Pancreas (tissue), 10 donors: ENCODE measurements at regions not wholly inside any gene's neighbourhood (a gene's known extent, or its start where the extent isn't known, plus 50 kb on each side); places are given as distances from the start of the nearest gene placed in this dataset.

ENCODE experiments used
- ATAC-seq, 4 donors: fragments of 200-7000 bp; cut with Tn5 transposase; one replicate each; pipeline versions ENCODE4 v1.8.0 to v1.9.1; 2020; ENCODE audit warnings: mild to moderate bottlenecking in 4 of 4, moderate library complexity in 4 of 4
- DNase-seq, 6 donors: peaks; one replicate each; pipeline ENCODE4 v3.0.0-alpha.2; 2020
- FAIRE-seq: peaks from 2 replicates; lab custom pipeline; 2012; peaks lifted over from hg19 to GRCh38; lab: Jason Lieb, UNC
- H3K27ac ChIP-seq, 4 donors: fragments of 200-600 bp; sonication (generic); 1 replicate in 3 of 4; 2 replicates in 1 of 4; pipeline versions ENCODE4 v1.5.0 to v1.8.0; 2020
- H3K27me3 ChIP-seq, 4 donors: fragments of 200-600 bp; one replicate each; pipeline ENCODE4 v1.8.0; 2021
- H3K36me3 ChIP-seq, 3 donors: fragments of 200-600 bp; sonication (generic) in 1 of 3; one replicate each; pipeline versions ENCODE4 v1.5.0 to v1.8.0; 2020 to 2021
- H3K4me1 ChIP-seq, 3 donors: fragments of 200-600 bp; one replicate each; pipeline ENCODE4 v1.8.0; 2021
- H3K4me3 ChIP-seq, 4 donors: fragments of 200-600 bp; sonication (generic) in 2 of 4; one replicate each; pipeline versions ENCODE4 v1.5.0 to v1.8.0; 2020 to 2021
- H3K9me3 ChIP-seq, 4 donors: fragments of 200-600 bp; one replicate each; pipeline ENCODE4 v1.8.0; 2021
- CTCF ChIP-seq, 4 donors: fragments of 200-600 bp; sonication (generic) in 3 of 4; IDR thresholded peaks; one replicate each; pipeline versions ENCODE4 v1.5.0 to v1.8.0; 2021; ENCODE audit warnings: antibody characterized with exemption in 4 of 4
- WGBS, 2 donors: extraction: QIAGEN DNeasy Blood & Tissue Kit; methylation state at CpG; one replicate each; pipeline ENCODE4 v1.1.7; 2013; 5-methylcytosine and 5-hydroxymethylcytosine counted together
- intact Hi-C, 3 donors: fragments of 100-400 bp; cut with DNase I; formaldehyde crosslinking; loops; one replicate each; pipeline versions ENCODE4 v1.11.1 to v1.14.2; 2022
- donor health status: healthy with polysubstance abuse.
- donor health status: DM: no; HTN: no; CAD: no; lungs with moderate emphysema.
- donor health status: DM: no; HTN: no; CAD: no.
- donor health status: control.
- donor health status: control.
- donor health status: Bipolar disorder and iron deficiency.
- donor health status: DM: yes; HTN: yes; CAD: no.
- donor health status: DM: no; HTN: no; CAD: no.
- donor health status: DM: no; HTN: no; CAD: no.
- donor health status: DM: yes; HTN: yes; CAD: no.

GRCh38 chr16:52364500-52364899, 182.4 kb downstream of the TOX3 start:
- Histone ChIP-seq H3K4me3 (no peak overlapping the region), H3K36me3 (no peaks in the 10 kb centered on the region), H3K27me3 (no peaks in the 10 kb centered on the region), H3K9me3 (no peaks in the 10 kb centered on the region), H3K27ac (no peak overlapping the region), H3K4me1 (no peaks in the 10 kb centered on the region)
- FAIRE-seq, result no peak
- TF ChIP-seq CTCF (IDR thresholded peaks at IDR 0.05), result no peak
- intact Hi-C loops, result no loop called here
- DNase-seq, result no peak
- ATAC-seq, result no peak

GRCh38 chr16:52363082-52363481, 183.9 kb downstream of the TOX3 start:
- WGBS, 2 donors, result 55 to 72% methylated on average over 4 of the region's 4 CpGs
- DNase-seq (no peak), ATAC-seq (no peak), FAIRE-seq (no peak)
- H3K4me3 ChIP-seq, result no peak overlapping the region
- no peaks in the 10 kb centered on the region for H3K4me1 ChIP-seq
- no peaks in the 10 kb centered on the region for H3K27me3 ChIP-seq
- H3K36me3 ChIP-seq, result no peaks in the 10 kb centered on the region
- intact Hi-C loops, result no loop called here
- H3K27ac ChIP-seq, result no peak overlapping the region
- no peak for TF ChIP-seq CTCF (IDR thresholded peaks at IDR 0.05)
- H3K9me3 ChIP-seq, result no peaks in the 10 kb centered on the region

GRCh38 chr16:52357711-52358110, 189.2 kb downstream of the TOX3 start:
- no peak for DNase-seq
- TF ChIP-seq CTCF (IDR thresholded peaks at IDR 0.05), result no peak
- FAIRE-seq, result no peak
- 49 to 56% methylated on average over 4 of the region's 4 CpGs for WGBS, 2 donors
- Histone ChIP-seq H3K9me3 (no peaks in the 10 kb centered on the region), H3K27me3 (no peaks in the 10 kb centered on the region), H3K4me3 (no peak overlapping the region), H3K36me3 (no peaks in the 10 kb centered on the region), H3K4me1 (no peaks in the 10 kb centered on the region), H3K27ac (no peak overlapping the region)
- no peak for ATAC-seq
- intact Hi-C loops, result no loop called here

- no peak for ATAC-seq
- intact Hi-C loops, result no loop called here
- 82 to 85% methylated on average over 1 of the region's 1 CpG for WGBS, 2 donors
Measured at GRCh38 chr16:52353249-52353648, 193.7 kb downstream of the TOX3 start.

GRCh38 chr16:52351451-52351850, 195.5 kb downstream of the TOX3 start:
- ATAC-seq, result no peak
- no peak for FAIRE-seq

More at GRCh38 chr16:52353249-52353648, 193.7 kb downstream of the TOX3 start:
- no peak overlapping the region for H3K4me3 ChIP-seq
- TF ChIP-seq CTCF (IDR thresholded peaks at IDR 0.05), result no peak
- FAIRE-seq (no peak), DNase-seq (no peak)
- no peaks in the 10 kb centered on the region for H3K27me3 ChIP-seq
- H3K27ac ChIP-seq, result no peak overlapping the region
- no peaks in the 10 kb centered on the region for H3K36me3 ChIP-seq
- H3K9me3 ChIP-seq, result no peaks in the 10 kb centered on the region
- H3K4me1 ChIP-seq, result no peaks in the 10 kb centered on the region

More at GRCh38 chr16:52351451-52351850, 195.5 kb downstream of the TOX3 start:
- no peak for TF ChIP-seq CTCF (IDR thresholded peaks at IDR 0.05)
- Histone ChIP-seq H3K9me3 (no peaks in the 10 kb centered on the region), H3K36me3 (no peaks in the 10 kb centered on the region), H3K27me3 (no peaks in the 10 kb centered on the region), H3K4me3 (no peak overlapping the region), H3K27ac (no peak overlapping the region), H3K4me1 (no peaks in the 10 kb centered on the region)
- no peak for DNase-seq
- WGBS, 2 donors, result 47 to 53% methylated on average over 5 of the region's 5 CpGs
- intact Hi-C loops, result no loop called here
